GM12874 (cell line): ENCODE measurements at regions not wholly inside any gene's neighbourhood (a gene's known extent, or its start where the extent isn't known, plus 50 kb on each side); places are given as distances from the start of the nearest gene placed in this dataset.

Experiments
- TF ChIP-seq, protein P1 (sequence below): IDR thresholded peaks from 2 replicates; pipeline ENCODE4 v1.5.1; 2011; ENCODE audit warnings: low read depth, mild to moderate bottlenecking, control low read depth, low read length, moderate library complexity; ENCODE audit not compliant: insufficient read depth

DNA sequence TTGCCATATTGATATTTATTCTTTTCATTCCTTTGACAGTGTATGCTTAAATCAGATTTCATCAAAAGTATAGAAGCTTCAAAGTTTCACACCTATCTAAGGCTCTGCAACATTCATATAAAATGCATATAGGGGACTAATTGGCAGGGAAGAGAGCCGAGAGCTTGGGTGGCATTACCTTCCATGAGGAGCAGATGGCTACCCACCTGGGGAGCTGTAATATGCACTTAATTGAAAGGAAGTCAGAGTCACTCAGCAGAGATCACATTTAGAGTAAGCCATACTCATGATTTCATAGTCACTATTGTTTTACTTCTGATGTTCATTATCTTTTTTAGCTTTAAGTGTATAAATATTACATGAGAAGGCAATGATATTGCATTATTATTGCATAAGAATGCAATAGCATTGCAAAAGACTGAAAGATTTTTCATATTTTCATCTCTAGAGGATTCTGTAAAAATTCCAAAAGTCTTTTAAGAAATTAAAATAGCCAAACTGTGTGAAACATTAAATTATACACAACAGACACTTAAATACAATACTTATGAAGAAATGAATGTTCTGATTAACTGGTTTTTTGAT lies 1305.2 kb downstream of the EPHA7 start:
- TF ChIP-seq, protein P1, sequence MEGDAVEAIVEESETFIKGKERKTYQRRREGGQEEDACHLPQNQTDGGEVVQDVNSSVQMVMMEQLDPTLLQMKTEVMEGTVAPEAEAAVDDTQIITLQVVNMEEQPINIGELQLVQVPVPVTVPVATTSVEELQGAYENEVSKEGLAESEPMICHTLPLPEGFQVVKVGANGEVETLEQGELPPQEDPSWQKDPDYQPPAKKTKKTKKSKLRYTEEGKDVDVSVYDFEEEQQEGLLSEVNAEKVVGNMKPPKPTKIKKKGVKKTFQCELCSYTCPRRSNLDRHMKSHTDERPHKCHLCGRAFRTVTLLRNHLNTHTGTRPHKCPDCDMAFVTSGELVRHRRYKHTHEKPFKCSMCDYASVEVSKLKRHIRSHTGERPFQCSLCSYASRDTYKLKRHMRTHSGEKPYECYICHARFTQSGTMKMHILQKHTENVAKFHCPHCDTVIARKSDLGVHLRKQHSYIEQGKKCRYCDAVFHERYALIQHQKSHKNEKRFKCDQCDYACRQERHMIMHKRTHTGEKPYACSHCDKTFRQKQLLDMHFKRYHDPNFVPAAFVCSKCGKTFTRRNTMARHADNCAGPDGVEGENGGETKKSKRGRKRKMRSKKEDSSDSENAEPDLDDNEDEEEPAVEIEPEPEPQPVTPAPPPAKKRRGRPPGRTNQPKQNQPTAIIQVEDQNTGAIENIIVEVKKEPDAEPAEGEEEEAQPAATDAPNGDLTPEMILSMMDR, result no peak

DNA sequence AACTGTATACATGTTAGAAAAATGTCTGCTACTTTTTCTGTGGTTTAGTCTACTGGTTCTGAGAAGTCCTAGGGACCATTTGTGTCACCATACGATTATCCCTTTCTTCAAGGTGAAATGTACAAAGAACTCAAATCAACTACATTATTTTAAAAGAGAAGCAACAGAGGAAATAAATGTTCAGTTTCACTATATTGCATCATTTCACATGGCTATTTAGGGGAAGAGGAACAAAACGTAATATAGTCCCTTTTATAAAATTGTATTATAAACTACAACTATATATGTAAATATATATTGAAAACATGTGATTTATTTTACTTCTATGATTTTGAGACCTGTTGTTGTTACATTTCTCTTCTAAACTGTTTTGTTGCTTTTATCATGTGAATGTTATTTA lies 1308.0 kb downstream of the EPHA7 start:
- TF ChIP-seq, protein P1, result no peak

DNA sequence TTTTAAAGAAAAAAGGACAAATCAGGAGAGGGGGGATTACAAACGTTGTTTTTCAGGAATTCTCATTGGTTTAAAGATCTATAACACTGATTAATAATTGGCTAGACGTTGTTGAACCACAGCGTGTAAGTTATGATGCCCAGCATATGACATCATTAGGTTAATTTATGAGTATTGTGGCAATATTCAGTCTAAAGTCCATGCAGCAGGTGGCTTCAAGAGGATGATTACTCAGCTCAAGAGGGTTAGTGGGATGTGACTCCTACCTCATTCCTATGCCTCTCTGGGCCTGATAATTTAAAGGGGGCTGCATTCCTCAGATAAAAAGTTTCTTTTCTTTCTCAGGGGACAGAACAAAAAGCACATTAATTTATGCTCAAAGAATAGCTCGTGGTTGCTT lies 1309.0 kb downstream of the EPHA7 start:
- TF ChIP-seq, protein P1, result no peak

DNA sequence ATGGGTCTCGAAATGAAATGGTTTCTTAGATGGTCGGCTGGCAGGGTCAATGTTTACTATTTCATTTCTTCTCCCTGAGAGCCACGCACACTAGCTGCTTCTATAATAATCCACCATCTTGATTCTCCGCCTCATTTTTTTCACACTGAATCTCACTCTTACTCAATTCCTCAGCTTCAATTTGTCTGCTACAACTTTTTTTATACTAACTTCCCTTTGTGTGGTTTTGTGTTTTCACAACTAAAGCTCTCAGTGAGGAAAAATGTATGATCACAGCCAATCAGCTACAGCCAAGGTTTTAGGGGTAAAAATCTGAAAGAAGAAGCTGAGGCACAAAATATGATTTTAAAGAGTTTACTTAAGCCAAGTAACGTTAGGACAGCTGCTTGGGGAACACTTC lies 1309.4 kb downstream of the EPHA7 start:
- TF ChIP-seq, protein P1, result no peak

DNA sequence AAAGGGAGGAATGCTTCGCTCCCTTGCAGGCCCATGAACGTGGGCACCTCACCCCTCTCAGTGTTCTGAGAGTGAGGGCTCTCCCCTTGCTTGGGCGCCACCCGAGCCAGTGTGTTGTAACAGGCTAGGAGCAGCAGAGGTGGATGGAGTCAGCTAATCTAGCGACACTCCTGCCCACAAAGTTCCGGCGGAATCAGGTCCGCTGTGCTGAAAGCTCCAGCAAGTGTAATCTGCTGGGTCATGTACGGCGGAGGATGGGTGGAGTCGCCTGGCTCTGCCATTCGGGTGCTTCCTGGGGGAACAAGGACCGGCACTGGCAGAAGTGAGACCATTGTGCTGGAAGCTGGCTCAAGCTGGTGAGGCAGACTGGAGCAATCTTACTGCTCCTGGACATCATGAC lies 1310.1 kb downstream of the EPHA7 start:
- TF ChIP-seq, protein P1, result no peak

DNA sequence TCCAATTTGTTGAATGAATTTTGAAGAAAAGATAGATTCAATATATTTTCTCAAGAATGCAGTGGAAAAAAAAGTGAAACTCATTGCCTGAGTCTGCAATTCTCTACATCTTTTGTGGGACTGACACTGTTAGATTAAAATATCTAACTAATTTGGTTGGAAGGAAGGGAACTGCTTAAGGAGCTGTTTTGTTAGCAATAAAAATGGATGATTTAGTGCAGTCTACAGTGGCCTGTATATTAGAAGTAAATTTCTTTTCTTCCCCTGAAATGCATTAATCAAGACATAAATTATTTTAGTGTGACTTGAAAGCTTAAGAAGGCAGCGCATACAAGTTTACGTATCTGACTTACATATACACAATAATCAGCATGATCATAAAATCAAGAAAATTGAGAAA lies 1332.6 kb downstream of the EPHA7 start:
- TF ChIP-seq, protein P1, result no peak

DNA sequence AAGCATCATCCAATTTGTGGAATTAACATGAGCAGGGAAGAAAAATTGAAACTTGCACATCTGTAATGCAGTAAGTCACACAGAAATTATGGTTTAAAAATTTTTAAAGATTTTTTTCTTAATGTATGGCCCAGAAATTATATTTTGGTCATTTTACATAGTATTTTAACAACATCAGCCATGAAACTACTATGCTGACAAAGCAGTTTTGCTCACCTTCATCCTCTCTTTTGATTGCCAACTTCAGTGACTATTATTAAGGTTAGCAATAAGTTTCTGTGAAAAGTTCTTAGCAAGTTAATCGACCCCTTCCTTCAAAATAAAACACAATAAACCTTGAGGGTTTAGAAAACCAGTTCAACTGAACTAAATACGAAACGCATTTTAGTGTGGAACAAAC lies 1347.0 kb downstream of the EPHA7 start:
- TF ChIP-seq, protein P1, result no peak
